Right lung (tissue), 2 donors: ENCODE measurements at regions not wholly inside any gene's neighbourhood (a gene's known extent, or its start where the extent isn't known, plus 50 kb on each side); places are given as distances from the start of the nearest gene placed in this dataset.
"Not testable (repeated sequence)": the region's sequence is repeated elsewhere in the genome, so short reads cannot be mapped to it uniquely, and the experiment has no call there.

Experiments used
- DNase-seq, 2 donors: peaks; one replicate each; pipeline ENCODE4 v3.0.0-alpha.2; 2013

GRCh38 chr13:58991826-58992477 lies 1171.8 kb downstream of the DIAPH3 start:
- DNase-seq = no peak

- no peak for DNase-seq
These were observed 1171.2 kb downstream of the DIAPH3 start for GRCh38 chr13:58992478-58993042.

GRCh38 chr13:58994077-58994476 lies 1169.7 kb downstream of the DIAPH3 start:
- no peak for DNase-seq

GRCh38 chr13:58994777-58995176 lies 1169.0 kb downstream of the DIAPH3 start:
- no peak for DNase-seq

GRCh38 chr13:58998716-58999115 lies 1165.0 kb downstream of the DIAPH3 start:
- peak in 1 of 2 donors; percentile 15 for DNase-seq

- DNase-seq = no peak
These were observed 1163.9 kb downstream of the DIAPH3 start for GRCh38 chr13:58999851-59000250.

- DNase-seq = no peak
These were observed 1163.0 kb downstream of the DIAPH3 start for GRCh38 chr13:59000770-59001169.

GRCh38 chr13:59012731-59013130 lies 1151.0 kb downstream of the DIAPH3 start:
- no peak for DNase-seq

GRCh38 chr13:59016250-59016649 lies 1147.5 kb downstream of the DIAPH3 start:
- DNase-seq = no peak

- no peak for DNase-seq
These were observed 1139.3 kb downstream of the DIAPH3 start for GRCh38 chr13:59024434-59024833.

- no peak for DNase-seq
These were observed 1129.5 kb downstream of the DIAPH3 start for GRCh38 chr13:59034198-59034597.

GRCh38 chr13:59038824-59039223 lies 1124.9 kb downstream of the DIAPH3 start:
- no peak for DNase-seq

- DNase-seq = no peak
These were observed 1120.7 kb downstream of the DIAPH3 start for GRCh38 chr13:59043016-59043415.

GRCh38 chr13:59047546-59047945 lies 1116.2 kb downstream of the DIAPH3 start:
- no peak for DNase-seq

- no peak for DNase-seq
These were observed 1102.1 kb downstream of the DIAPH3 start for GRCh38 chr13:59061621-59062020.

GRCh38 chr13:59064042-59064441 lies 1099.7 kb downstream of the DIAPH3 start:
- DNase-seq = no peak

- DNase-seq = not testable (repeated sequence)
These were observed 1087.3 kb downstream of the DIAPH3 start for GRCh38 chr13:59076386-59076785.

- no peak for DNase-seq
These were observed 1077.6 kb downstream of the DIAPH3 start for GRCh38 chr13:59086147-59086546.

GRCh38 chr13:59088716-59089115 lies 1075.0 kb downstream of the DIAPH3 start:
- DNase-seq = no peak

- DNase-seq = no peak
These were observed 1069.5 kb downstream of the DIAPH3 start for GRCh38 chr13:59094181-59094580.

- DNase-seq = no peak
These were observed 1064.3 kb downstream of the DIAPH3 start for GRCh38 chr13:59099182-59099974.

GRCh38 chr13:59103004-59103768 lies 1060.5 kb downstream of the DIAPH3 start:
- peak; percentile 55 to 67 for DNase-seq
